PC-9 (cell line): ENCODE measurements at regions not wholly inside any gene's neighbourhood (a gene's known extent, or its start where the extent isn't known, plus 50 kb on each side); places are given as distances from the start of the nearest gene placed in this dataset.
"Not testable (repeated sequence)": the region's sequence is repeated elsewhere in the genome, so short reads cannot be mapped to it uniquely, and the experiment has no call there.

Experiments used
- BruUV-seq: library from RNA; stranded (reverse); fragments of 400-500 nt; replicated peaks from 2 replicates; lab custom pipeline; 2021; lab: Mats Ljungman, UMichigan
- CTCF ChIA-PET: fragments of 300-600 bp; sonication (Branson Sonifier 250); formaldehyde crosslinking; loops from one replicate; lab custom pipeline; 2022; ENCODE audit warnings: antibody characterized with exemption; lab: Charles Lee
- POLR2A ChIA-PET: fragments of 300-600 bp; sonication (Branson Sonifier 250); formaldehyde crosslinking; loops from one replicate; lab custom pipeline; 2022; ENCODE audit warnings: antibody characterized with exemption; ENCODE audit not compliant: unreplicated experiment; lab: Charles Lee
- DNase-seq, 2 experiments: peaks; one replicate each; pipeline versions ENCODE4 v3.0.0 to v3.0.0-alpha.2; 2015 to 2022; ENCODE audit warnings: mixed read lengths in 1 of 2
- H2AFZ ChIP-seq: fragments of 200-600 bp; sonication (generic); 2 replicates; pipeline ENCODE4 v1.8.1; 2017; ENCODE audit warnings: antibody characterized with exemption
- H3F3A ChIP-seq: fragments of 200-600 bp; sonication (generic); 2 replicates; pipeline ENCODE4 v1.8.1; 2017; ENCODE audit warnings: antibody characterized with exemption, mild to moderate bottlenecking, low read depth; ENCODE audit not compliant: insufficient read depth
- H3K27ac ChIP-seq: fragments of 200-600 bp; sonication (generic); 2 replicates; pipeline ENCODE4 v1.6.1; 2016; ENCODE audit warnings: mixed run types
- H3K27me3 ChIP-seq: fragments of 200-600 bp; sonication (generic); 2 replicates; pipeline ENCODE4 v1.6.1; 2016; ENCODE audit warnings: low read depth, mixed run types; ENCODE audit not compliant: insufficient read depth
- H3K36me3 ChIP-seq: fragments of 200-600 bp; sonication (generic); 2 replicates; pipeline ENCODE4 v1.6.1; 2016; ENCODE audit warnings: low read depth, mixed run types
- H3K4me1 ChIP-seq: fragments of 200-600 bp; sonication (generic); replicated peaks from 2 replicates; pipeline ENCODE4 v1.6.1; 2016; ENCODE audit warnings: mixed run types; ENCODE audit not compliant: insufficient read depth
- H3K4me2 ChIP-seq: fragments of 200-600 bp; sonication (generic); 2 replicates; pipeline ENCODE4 v1.6.1; 2017; ENCODE audit warnings: mixed run types
- H3K4me3 ChIP-seq: fragments of 200-600 bp; sonication (generic); 2 replicates; pipeline ENCODE4 v1.6.1; 2016; ENCODE audit warnings: mixed run types
- H3K79me2 ChIP-seq: fragments of 200-600 bp; sonication (generic); 2 replicates; pipeline ENCODE4 v1.6.1; 2017; ENCODE audit warnings: low read depth, mixed run types
- H3K9me2 ChIP-seq: fragments of 200-600 bp; sonication (generic); 2 replicates; pipeline ENCODE4 v1.8.1; 2017; ENCODE audit warnings: mild to moderate bottlenecking; ENCODE audit not compliant: insufficient read depth
- H3K9me3 ChIP-seq: fragments of 200-600 bp; sonication (generic); 2 replicates; pipeline ENCODE4 v1.8.1; 2016; ENCODE audit warnings: low read depth; ENCODE audit not compliant: insufficient read depth
- H4K20me1 ChIP-seq: fragments of 200-600 bp; sonication (generic); 2 replicates; pipeline ENCODE4 v1.8.1; 2017; ENCODE audit not compliant: insufficient read depth
- CTCF ChIP-seq: fragments of 200-600 bp; sonication (generic); conservative IDR thresholded peaks from 2 replicates; pipeline ENCODE4 v1.6.1; 2017; ENCODE audit warnings: mixed run types, antibody characterized with exemption, mild to moderate bottlenecking, moderate library complexity
- EZH2 ChIP-seq: fragments of 200-600 bp; sonication (generic); IDR thresholded peaks from 2 replicates; pipeline ENCODE4 v1.8.0; 2017; ENCODE audit warnings: antibody characterized with exemption, low read depth
- intact Hi-C: fragments of 100-400 bp; cut with micrococcal nuclease; formaldehyde crosslinking; loops from one replicate; pipeline ENCODE4 v1.10.0; 2022; ENCODE audit not compliant: unreplicated experiment

- Histone ChIP-seq H3K27me3 (no peaks in the 10 kb centered on the region), H4K20me1 (no peaks in the 10 kb centered on the region; the same call in 1 of the 2 replicates), H3K9me3 (peaks cover 4% of the 10 kb centered on the region; the same call in 1 of the 2 replicates), H3K9me2 (no peaks in the 10 kb centered on the region), H3K4me2 (no peak overlapping the region), H3K4me1 (no peaks in the 10 kb centered on the region), H3K4me3 (no peak overlapping the region), H3K36me3 (no peaks in the 10 kb centered on the region), H3K27ac (no peak overlapping the region), H2AFZ (no peak overlapping the region), H3K79me2 (no peaks in the 10 kb centered on the region), H3F3A (no peaks in the 10 kb centered on the region)
- TF ChIP-seq EZH2 (no peak), CTCF (no peak)
- ChIA-PET CTCF (no interaction called here), POLR2A (no interaction called here)
- DNase-seq, result no peak
- no TSS peak for BruUV-seq
- intact Hi-C loops, result no loop called here
Measured at GRCh38 chr5:128857076-128857677, 108.1 kb upstream of the SLC27A6 start.

DNA sequence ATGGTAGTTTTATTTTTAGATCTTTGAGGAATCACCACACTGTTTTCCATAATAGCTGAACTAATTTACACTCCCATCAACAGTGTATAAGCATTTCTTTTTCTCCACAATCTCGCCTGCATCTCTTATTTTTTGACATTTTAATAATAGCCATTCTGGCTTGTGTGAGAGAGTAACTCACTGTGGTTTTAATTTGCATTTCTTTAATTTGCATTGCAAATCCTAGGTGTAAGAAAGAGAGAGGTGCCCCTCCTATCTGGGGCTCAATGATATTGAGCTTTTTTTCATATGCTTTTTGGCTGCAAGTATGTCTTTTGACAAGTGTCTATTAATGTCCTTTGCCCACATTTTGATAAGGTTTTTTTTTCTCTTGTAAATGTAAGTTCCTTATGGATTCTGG, 106.3 kb upstream of the SLC27A6 start:
- no peaks in the 10 kb centered on the region for H3K36me3 ChIP-seq
- no peaks in the 10 kb centered on the region for H3K9me2 ChIP-seq
- H3K4me3 ChIP-seq, result no peak overlapping the region
- no TSS peak for BruUV-seq
- TF ChIP-seq EZH2 (no peak), CTCF (no peak)
- no peaks in the 10 kb centered on the region for H3K4me1 ChIP-seq
- H2AFZ ChIP-seq, result no peak overlapping the region
- intact Hi-C loops, result no loop called here
- no peaks in the 10 kb centered on the region; the same call in 1 of the 2 replicates for H4K20me1 ChIP-seq
- DNase-seq, result no peak
- ChIA-PET POLR2A (no interaction called here), CTCF (no interaction called here)
- no peaks in the 10 kb centered on the region for H3K27me3 ChIP-seq
- H3K4me2 ChIP-seq, result no peak overlapping the region
- H3K9me3 ChIP-seq, result peaks cover 4% of the 10 kb centered on the region; the same call in 1 of the 2 replicates
- no peaks in the 10 kb centered on the region for H3F3A ChIP-seq
- H3K27ac ChIP-seq, result no peak overlapping the region
- H3K79me2 ChIP-seq, result no peaks in the 10 kb centered on the region

GRCh38 chr5:128861155-128861554, 104.1 kb upstream of the SLC27A6 start:
- H4K20me1 ChIP-seq, H3K9me3 ChIP-seq, CTCF ChIA-PET, H3K4me3 ChIP-seq, H2AFZ ChIP-seq, H3K9me2 ChIP-seq, BruUV-seq, H3K27me3 ChIP-seq, H3F3A ChIP-seq, DNase-seq, H3K79me2 ChIP-seq, H3K4me2 ChIP-seq, H3K36me3 ChIP-seq, H3K27ac ChIP-seq, POLR2A ChIA-PET, H3K4me1 ChIP-seq, intact Hi-C loops: not testable (repeated sequence)

- no peak overlapping the region for H3K4me2 ChIP-seq
- no peak overlapping the region for H3K27ac ChIP-seq
- TF ChIP-seq CTCF (no peak), EZH2 (no peak)
- H2AFZ ChIP-seq, result no peak overlapping the region
- no peaks in the 10 kb centered on the region for H3K36me3 ChIP-seq
- H4K20me1 ChIP-seq, result no peaks in the 10 kb centered on the region
- intact Hi-C loops, result no loop called here
- no peaks in the 10 kb centered on the region for H3K79me2 ChIP-seq
- no peak for DNase-seq
- BruUV-seq, result no TSS peak
- no peak overlapping the region for H3K4me3 ChIP-seq
- no peaks in the 10 kb centered on the region for H3K9me2 ChIP-seq
- H3K4me1 ChIP-seq, result no peaks in the 10 kb centered on the region
- no peaks in the 10 kb centered on the region for H3F3A ChIP-seq
- no peaks in the 10 kb centered on the region for H3K9me3 ChIP-seq
- CTCF ChIA-PET, result no interaction called here
- H3K27me3 ChIP-seq, result no peaks in the 10 kb centered on the region
- POLR2A ChIA-PET, result no interaction called here
Measured at GRCh38 chr5:128869970-128870369, 95.3 kb upstream of the SLC27A6 start.
